HepG2 (cell line): ENCODE measurements at regions not wholly inside any gene's neighbourhood (a gene's known extent, or its start where the extent isn't known, plus 50 kb on each side); places are given as distances from the start of the nearest gene placed in this dataset.

ENCODE experiments used
- ATAC-seq: fragments of 200-7000 bp; cut with Tn5 transposase; 3 replicates; pipeline ENCODE4 v1.9.1; 2020; ENCODE audit warnings: mild to moderate bottlenecking, moderate library complexity
- BruUV-seq: library from RNA; stranded (reverse); fragments of 400-500 nt; replicated peaks from 2 replicates; lab custom pipeline; 2021; lab: Mats Ljungman, UMichigan
- CTCF ChIA-PET: fragments of 300-600 bp; formaldehyde crosslinking; extraction: SDS; loops from one replicate; lab custom pipeline; 2021; ENCODE audit warnings: low total read pairs, inconsistent platforms, low intra/inter-chr PET ratio; lab: Yijun Ruan, JAX
- POLR2A ChIA-PET: fragments of 350-600 bp; sonication (Branson Sonifier 250); formaldehyde crosslinking; loops from one replicate; lab custom pipeline; 2020; ENCODE audit warnings: antibody characterized with exemption, inconsistent platforms; lab: Yijun Ruan, JAX
- DNase-seq: peaks from one replicate; pipeline ENCODE4 v3.0.0-alpha.2; 2015; ENCODE audit warnings: low spot score
- FAIRE-seq: peaks from 3 replicates; lab custom pipeline; 2011; peaks lifted over from hg19 to GRCh38; lab: Jason Lieb, UNC
- H2AFZ ChIP-seq: one replicate; pipeline ENCODE4 v1.6.1; 2011; ENCODE audit warnings: low read length, inconsistent platforms
- H3K27ac ChIP-seq: fragments of 300-600 bp; 3 replicates; pipeline ENCODE4 v1.8.0; 2011; ENCODE audit warnings: mixed run types, mild to moderate bottlenecking, mixed read lengths, low read length, inconsistent platforms; ENCODE audit not compliant: insufficient read depth; ENCODE audit errors: extremely low read length
- H3K27me3 ChIP-seq, 2 experiments: fragments of 200-600 bp in 1 of 2; 2 replicates in 1 of 2; 3 replicates in 1 of 2; pipeline versions ENCODE4 v1.6.0 to v1.8.0; 2011; ENCODE audit warnings: low read length in 2 of 2, mild to moderate bottlenecking in 2 of 2, moderate library complexity in 2 of 2, inconsistent platforms in 1 of 2; ENCODE audit not compliant: insufficient read depth in 2 of 2, control insufficient read depth in 1 of 2
- H3K36me3 ChIP-seq, 2 experiments: fragments of 200-600 bp in 1 of 2; replicated peaks in 1 of 2; 2 replicates in 1 of 2; 3 replicates in 1 of 2; pipeline versions ENCODE4 v1.5.1 to v1.8.0; 2011; ENCODE audit warnings: low read length in 2 of 2, inconsistent platforms in 1 of 2; ENCODE audit not compliant: insufficient read depth in 2 of 2, control insufficient read depth in 1 of 2
- H3K4me1 ChIP-seq: 2 replicates; pipeline ENCODE4 v1.5.1; 2012; ENCODE audit warnings: low read length, inconsistent platforms; ENCODE audit not compliant: insufficient read depth
- H3K4me2 ChIP-seq: 2 replicates; pipeline ENCODE4 v1.6.0; 2011; ENCODE audit warnings: low read depth, low read length, inconsistent platforms
- H3K4me3 ChIP-seq, 3 experiments: fragments of 200-600 bp in 1 of 3; sonication (generic), shearing (Covaris generic) in 1 of 3; replicated peaks in 1 of 3; 2 replicates each; pipeline ENCODE4 v1.5.1; 2011 to 2016; ENCODE audit warnings: low read length in 3 of 3, inconsistent platforms in 2 of 3, low read depth in 2 of 3, mild to moderate bottlenecking in 2 of 3, control low read depth in 1 of 3, mixed read lengths in 1 of 3; ENCODE audit not compliant: insufficient read depth in 1 of 3
- H3K79me2 ChIP-seq: one replicate; pipeline ENCODE4 v1.6.1; 2011; ENCODE audit warnings: low read length, inconsistent platforms; ENCODE audit not compliant: insufficient read depth
- H3K9ac ChIP-seq: 2 replicates; pipeline ENCODE4 v1.6.0; 2011; ENCODE audit warnings: mild to moderate bottlenecking, low read depth, low read length, inconsistent platforms; ENCODE audit not compliant: insufficient read depth
- H3K9me3 ChIP-seq: 2 replicates; pipeline ENCODE4 v1.5.1; 2012; ENCODE audit warnings: mild to moderate bottlenecking, low read length
- H4K20me1 ChIP-seq: 2 replicates; pipeline ENCODE4 v1.6.0; 2011; ENCODE audit warnings: inconsistent platforms, mild to moderate bottlenecking, low read length, moderate library complexity; ENCODE audit not compliant: insufficient read depth
- ATF3 ChIP-seq: sonication (generic); formaldehyde crosslinking; IDR thresholded peaks from 2 replicates; pipeline ENCODE4 v1.4.0; 2020; ENCODE audit warnings: missing genetic modification reagents
- ATF7 ChIP-seq, 2 experiments: fragments of 450-650 bp in 1 of 2; sonication (generic) in 1 of 2; formaldehyde crosslinking in 1 of 2; IDR thresholded peaks; 2 replicates each; pipeline versions ENCODE4 v1.4.0 to v1.6.1; 2016 to 2020; ENCODE audit warnings: antibody characterized with exemption in 1 of 2, mild to moderate bottlenecking in 1 of 2, missing genetic modification reagents in 1 of 2
- CEBPB ChIP-seq: IDR thresholded peaks from 2 replicates; pipeline ENCODE4 v1.6.1; 2011; ENCODE audit warnings: low read depth, low read length, improper control_type of control experiment, borderline replicate concordance
- JUND ChIP-seq: sonication (generic); formaldehyde crosslinking; IDR thresholded peaks from 2 replicates; pipeline ENCODE4 v1.8.0; 2022; ENCODE audit warnings: mild to moderate bottlenecking, missing genetic modification reagents
- ZZZ3 ChIP-seq: sonication (generic); formaldehyde crosslinking; IDR thresholded peaks from 2 replicates; pipeline ENCODE4 v1.4.0; 2020; ENCODE audit warnings: missing genetic modification reagents, mild to moderate bottlenecking, borderline replicate concordance
- WGBS: methylation state at CpG from one replicate; pipeline ENCODE4 v1.1.6; 2017; ENCODE audit warnings: low lambda C conversion rate; 5-methylcytosine and 5-hydroxymethylcytosine counted together
- in situ Hi-C: cut with HindIII; loops from 2 replicates; pipeline ENCODE4 v1.10.0; 2017; ENCODE audit warnings: low pct_unique_long_range_greater_than_20kb; ENCODE audit not compliant: extremely low pct_ligation_motif_present
- intact Hi-C: fragments of 100-400 bp; cut with micrococcal nuclease; formaldehyde crosslinking; loops from one replicate; pipeline ENCODE4 v1.10.0; 2022; ENCODE audit not compliant: unreplicated experiment

DNA sequence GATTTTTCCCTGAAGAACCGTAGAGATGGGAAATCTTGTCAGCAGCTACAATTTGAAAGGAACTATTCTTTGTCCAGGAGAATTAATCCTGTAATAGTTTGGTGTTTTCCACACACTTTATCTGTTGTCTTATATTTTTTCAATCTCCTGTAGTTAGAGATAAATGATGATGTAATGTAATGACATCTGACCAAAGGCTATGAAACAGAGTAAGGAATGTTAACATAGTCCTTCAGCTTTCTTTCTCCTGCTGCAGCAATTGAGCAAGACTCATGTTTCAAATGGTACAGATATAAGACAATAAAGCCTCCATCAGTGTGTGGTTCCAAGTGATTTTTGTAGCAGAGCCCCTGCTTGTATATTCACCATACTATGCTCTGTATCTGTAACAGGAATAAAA, 1028.4 kb downstream of the SI start:
- ChIA-PET POLR2A (no interaction called here), CTCF (no interaction called here)
- BruUV-seq: no TSS peak
- H3K36me3 ChIP-seq: no peaks in the 10 kb centered on the region
- no peaks in the 10 kb centered on the region for H3K9me3 ChIP-seq
- H3K4me2 ChIP-seq: no peak overlapping the region
- DNase-seq (no peak), ATAC-seq (no peak), FAIRE-seq (no peak)
- H3K4me1 ChIP-seq: no peaks in the 10 kb centered on the region
- 0% methylated on average over 1 of the region's 1 CpG for WGBS
- no peaks in the 10 kb centered on the region for H4K20me1 ChIP-seq
- no peak overlapping the region for H3K27ac ChIP-seq
- no peak overlapping the region for H3K4me3 ChIP-seq
- H3K79me2 ChIP-seq: no peaks in the 10 kb centered on the region
- H3K27me3 ChIP-seq: no peaks in the 10 kb centered on the region
- in situ Hi-C loops: no loop called here
- H2AFZ ChIP-seq: no peak overlapping the region
- H3K9ac ChIP-seq: no peak overlapping the region
- TF ChIP-seq ATF7 (IDR thresholded peaks at IDR 0.05) (peak; percentile 78), ATF7 (CRISPR knock-in tag; IDR thresholded peaks at IDR 0.05) (no peak), ATF3 (CRISPR knock-in tag) (no peak), JUND (no peak)
- intact Hi-C loops: no loop called here

GRCh38 chr3:164048451-164048850, 1029.8 kb downstream of the SI start:
- TF ChIP-seq ZZZ3 (CRISPR knock-in tag) (no peak), CEBPB (peak; percentile 32; the same call in 1 of the 2 replicates)
- in situ Hi-C loops: no loop called here
- FAIRE-seq: no peak
- H2AFZ ChIP-seq: no peak overlapping the region
- no peaks in the 10 kb centered on the region for H3K9me3 ChIP-seq
- ATAC-seq: no peak
- H3K36me3 ChIP-seq: no peaks in the 10 kb centered on the region
- H3K4me2 ChIP-seq: no peak overlapping the region
- no peak for DNase-seq
- CTCF ChIA-PET: no interaction called here
- H3K79me2 ChIP-seq: no peaks in the 10 kb centered on the region
- H3K27me3 ChIP-seq: no peaks in the 10 kb centered on the region
- POLR2A ChIA-PET: no interaction called here
- no peaks in the 10 kb centered on the region for H3K4me1 ChIP-seq
- H4K20me1 ChIP-seq: no peaks in the 10 kb centered on the region
- no peak overlapping the region for H3K4me3 ChIP-seq
- no peak overlapping the region for H3K9ac ChIP-seq
- intact Hi-C loops: no loop called here
- BruUV-seq: no TSS peak
- H3K27ac ChIP-seq: no peak overlapping the region
- 27% methylated on average over 4 of the region's 4 CpGs for WGBS
